Stimulated activated CD4-positive, alpha-beta T cell treated with anti-CD3 and anti-CD28 coated beads, Interleukin-4, amount 100 ng/mL, for 48 hours (primary cell): ENCODE measurements at regions not wholly inside any gene's neighbourhood (a gene's known extent, or its start where the extent isn't known, plus 50 kb on each side); places are given as distances from the start of the nearest gene placed in this dataset.

ENCODE experiments used
- DNase-seq, 2 donors: peaks; one replicate each; pipeline ENCODE4 v3.0.0-alpha.2; 2020; ENCODE audit warnings: low read depth in 2 of 2

DNA sequence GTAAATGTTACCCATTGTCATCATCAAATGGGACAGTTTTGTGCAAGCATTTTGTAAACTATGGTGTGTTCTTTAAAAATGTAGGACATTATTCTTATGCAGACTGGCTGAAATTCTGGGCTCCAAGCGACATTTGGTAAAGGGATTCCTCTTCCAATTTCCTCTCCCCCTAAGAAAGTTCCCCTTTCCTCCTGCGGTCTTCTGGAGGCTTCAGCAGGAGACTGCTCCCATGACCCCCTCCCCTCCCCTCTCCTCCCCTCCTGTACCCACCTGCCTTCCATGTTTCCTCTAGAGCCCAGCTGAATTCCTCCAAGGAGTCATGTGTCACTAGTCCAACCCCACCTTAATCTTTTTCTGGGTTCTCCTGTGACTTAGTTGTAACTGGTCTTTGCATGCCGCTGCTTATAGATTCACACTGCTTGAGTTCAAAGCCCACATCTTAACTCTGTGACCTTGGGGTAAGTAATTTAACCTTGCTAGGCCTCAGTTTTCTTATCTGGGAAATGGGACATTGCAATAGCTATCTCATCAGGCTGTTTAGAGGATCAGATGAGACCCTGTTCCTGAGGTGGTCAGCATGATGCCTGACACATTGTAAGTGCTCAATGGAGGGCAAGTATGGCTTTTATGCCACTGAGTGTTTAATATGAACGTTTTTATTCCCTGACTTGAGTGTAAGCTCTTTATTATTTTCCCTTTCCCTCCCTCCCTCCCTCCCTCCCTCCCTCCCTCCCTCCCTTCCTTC is 69.9 kb upstream of the WDR26 start:
- DNase-seq, result no peak

DNA sequence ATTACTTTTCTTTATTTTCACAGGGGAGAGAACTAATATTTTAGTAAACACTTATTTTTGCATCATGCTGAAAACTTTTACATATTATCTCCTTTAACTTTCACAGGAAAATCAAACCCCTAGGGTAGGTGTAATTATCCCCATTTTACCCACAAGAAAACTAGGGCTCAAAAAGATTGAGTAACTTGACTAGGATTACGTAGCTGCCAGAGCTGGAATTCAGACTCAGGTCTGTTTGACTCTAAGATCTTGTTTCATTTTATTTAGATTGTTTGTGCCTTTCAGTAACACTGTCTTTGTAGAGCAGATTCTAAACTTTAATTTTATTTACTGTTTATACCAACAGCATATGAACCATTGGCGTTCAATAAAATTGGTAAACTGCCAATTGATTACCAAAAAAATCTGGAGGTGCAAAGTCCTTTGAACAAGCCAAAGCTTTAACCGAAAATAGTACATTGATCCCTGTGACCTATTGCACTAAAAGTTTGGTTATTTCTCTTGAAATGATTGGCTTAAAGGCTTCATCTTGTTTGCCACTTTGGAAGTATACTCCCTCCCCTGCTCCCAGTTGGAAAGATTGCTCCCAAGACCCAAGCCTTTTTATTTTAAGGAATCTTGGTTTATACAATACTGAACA is 71.0 kb upstream of the WDR26 start:
- no peak for DNase-seq

DNA sequence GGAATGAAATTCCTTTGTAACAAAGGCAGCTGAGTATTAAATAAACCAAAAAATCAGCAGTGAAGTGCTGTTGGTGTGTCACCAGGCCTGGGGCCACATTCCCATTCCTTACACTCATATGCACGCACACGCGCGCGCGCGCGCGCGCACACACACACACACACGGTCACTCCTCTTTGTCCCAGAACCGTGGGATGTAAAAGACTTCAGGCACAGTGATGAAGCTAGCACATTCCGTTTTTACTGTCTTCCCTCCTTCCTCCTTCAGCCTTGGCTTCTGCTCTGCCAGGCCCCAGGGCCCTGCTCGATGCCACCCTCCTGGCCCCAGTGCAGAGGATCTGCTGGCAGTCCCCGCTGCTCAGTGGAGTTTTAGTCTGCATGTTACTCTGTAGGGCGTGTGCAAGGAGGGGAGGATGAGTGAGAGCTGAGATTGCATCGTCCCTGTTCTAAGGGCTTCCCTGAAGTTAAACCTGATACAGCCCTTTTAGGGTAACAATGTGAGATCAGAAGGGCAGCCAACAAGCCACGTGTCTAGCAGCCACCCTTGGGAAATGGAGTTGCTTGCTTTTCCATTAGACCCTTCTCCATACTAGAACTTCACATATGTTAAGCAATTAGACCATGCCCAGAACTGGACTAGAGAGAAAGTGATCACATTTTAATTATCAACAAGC is 71.7 kb upstream of the WDR26 start:
- DNase-seq, result no peak

DNA sequence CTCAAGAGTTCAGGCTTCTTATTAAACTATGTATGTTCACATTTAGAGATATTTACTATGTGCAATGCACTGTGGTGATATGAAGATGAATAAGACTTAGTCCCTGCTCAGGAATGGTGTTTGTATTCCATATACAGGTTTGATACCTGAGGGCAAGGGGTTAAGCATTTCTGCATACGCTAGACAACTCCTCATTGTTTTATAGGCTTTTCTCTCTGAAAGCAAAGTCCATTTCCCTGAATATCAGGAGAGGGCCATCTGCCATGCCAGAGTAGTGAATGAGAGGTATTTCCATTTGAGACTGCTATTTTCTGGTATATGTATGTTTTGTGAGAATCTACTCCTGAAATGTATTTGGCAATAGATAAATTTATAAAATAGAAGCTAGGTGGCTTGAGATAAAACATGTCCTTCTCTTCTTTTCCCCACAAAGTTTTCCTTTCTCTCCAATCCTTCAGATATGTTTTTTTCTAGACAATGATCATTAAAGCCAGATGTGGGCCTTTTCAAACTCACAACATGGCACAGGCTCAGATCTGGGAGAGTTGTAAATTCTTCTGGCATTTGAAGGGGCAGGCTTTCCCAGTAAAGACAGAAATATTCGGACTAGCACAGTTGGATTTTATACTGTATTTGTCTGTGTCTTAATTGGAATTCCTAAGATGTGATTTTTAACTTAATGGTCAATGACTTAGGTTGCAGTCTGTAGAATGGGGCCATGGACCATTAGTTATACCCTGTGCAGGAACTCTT is 73.3 kb upstream of the WDR26 start:
- no peak for DNase-seq

DNA sequence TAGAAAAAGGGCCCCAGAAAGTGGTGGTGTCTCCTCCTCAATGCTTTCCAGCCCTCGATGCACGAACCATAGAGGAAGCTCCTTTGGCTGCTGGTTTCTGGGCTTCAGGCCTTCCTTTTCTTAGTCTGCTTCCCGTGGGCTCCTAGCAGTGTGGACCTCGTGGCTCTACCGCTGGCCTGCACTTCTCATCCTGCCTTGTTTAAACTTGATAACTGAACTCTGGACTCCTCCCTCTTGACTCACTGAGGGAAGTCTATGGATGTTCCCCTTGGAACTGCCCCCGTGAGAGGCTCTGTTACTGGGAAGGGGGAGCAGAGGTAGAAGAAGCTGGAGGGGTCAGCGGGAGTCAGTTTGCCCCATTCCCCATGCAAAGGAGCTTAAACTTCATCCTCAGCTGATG is 75.3 kb upstream of the WDR26 start:
- DNase-seq, result no peak

DNA sequence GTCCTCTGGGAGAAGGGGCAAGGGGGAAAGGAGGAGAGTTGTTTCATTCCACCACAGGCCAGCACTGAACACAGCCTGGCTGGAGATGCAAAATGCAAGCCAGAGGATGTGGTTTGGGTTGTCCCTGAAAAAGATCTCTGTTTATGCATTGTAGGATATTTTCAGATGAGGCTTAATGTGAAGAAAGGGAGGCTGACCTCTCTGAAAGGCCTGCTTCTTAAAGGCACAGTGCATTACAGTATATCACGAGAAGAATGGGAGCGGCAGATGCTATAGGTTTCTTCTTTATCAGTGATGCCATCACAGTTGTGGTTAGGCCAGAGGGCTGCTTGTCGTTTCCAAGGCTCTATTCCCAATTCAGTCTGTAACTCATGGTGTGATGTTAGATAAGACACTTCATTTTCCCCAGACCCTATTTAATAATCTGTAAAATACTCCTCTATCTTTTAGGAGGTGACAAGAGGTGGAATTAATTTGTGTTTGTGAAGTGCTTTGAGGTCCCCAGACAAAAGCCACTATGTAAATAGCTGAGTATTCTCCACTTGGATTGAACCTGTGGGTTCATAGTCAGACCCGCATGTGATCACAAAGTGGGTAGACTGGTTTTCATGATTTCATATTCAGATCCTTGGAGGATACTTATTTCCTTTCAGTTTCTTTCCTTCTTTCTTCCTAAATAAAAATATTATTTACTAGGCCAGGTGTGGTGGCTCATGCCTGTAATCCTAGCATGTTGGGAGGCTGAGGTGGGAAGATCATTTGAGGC is 76.5 kb upstream of the WDR26 start:
- no peak for DNase-seq

DNA sequence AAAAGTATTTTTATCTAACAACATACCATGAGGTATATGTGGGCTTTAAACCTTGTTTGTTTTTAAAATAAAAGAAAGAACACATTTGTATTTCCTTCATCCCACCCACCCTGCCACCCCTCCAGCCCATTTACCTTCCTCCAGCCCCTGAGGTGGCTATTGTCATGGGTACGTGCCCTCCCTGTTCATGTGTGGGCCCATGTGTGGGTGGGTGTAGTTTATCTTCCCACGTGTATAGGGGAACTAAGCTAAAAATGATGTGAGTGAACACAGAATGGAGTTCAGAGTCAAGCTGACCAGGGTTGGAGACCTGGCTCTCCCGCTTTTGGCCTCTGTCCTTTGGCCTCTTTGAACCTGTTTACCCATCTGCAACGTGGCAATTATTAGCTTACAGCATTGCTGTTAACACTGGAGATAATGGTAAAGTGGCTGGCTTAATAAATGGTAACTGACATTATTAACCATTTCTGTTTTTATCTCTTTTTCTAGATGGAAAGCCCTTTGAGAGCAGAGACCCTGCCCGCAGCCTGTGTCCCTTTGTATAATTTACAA is 78.1 kb upstream of the WDR26 start:
- DNase-seq, result no peak

DNA sequence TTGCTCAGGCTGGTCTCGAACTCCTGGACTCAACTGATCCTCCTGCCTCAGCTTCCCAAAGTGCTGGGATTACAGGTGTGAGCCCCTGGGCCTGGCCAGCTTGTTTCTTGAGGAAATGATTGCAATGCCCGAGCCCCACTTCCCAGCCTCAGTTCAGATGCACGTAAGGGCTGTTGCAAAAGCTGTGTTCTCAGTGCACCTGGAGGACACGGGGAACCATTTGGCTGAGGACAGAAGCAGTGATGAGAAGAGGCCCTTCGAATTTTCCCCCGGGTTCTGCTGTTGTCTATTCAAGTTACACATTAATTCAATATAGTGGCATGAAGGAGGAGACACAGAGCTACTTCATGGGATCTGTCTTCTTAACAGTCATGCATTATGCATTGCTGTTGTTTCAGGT is 78.8 kb upstream of the WDR26 start:
- DNase-seq, result no peak

DNA sequence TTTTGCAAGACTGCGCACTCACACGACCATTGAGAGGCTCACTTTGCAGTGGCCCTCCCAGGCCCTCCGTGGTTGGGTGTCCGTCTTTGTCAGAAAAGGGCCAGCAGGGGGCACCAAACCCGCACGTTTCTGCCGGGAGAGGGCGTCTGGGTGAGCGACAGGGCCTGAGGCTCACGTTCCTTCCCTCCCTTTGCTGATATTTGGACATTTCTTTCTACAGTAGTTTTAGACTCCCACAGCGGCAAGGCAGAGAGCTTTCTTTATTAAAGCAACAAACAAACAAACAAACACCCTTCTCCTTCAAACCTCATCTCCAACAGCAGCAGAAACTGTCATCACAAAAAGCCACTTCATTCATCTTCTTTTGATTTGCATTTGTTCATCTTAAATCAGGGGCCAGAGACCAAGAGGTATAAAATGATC is 79.2 kb upstream of the WDR26 start:
- peak; percentile 85 to 93 for DNase-seq

DNA sequence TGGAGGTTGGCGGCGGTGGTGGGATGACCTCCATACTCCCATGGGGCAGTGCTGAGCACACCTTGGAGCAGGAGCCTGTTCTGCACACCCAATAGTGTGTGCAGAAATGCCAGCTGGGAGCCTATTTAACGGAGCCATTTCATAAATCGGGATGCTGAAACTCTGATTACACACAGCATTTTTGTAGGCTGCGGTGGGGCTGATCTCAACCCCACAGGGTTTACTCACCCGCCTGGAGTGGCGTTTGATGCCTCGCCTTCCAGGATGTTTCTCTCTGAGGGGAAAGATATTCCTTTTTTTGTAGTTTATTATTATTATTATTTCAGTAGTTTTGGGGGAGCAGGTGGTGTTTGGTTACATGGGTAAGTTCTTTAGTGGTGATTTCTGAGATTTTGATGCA is 82.6 kb upstream of the WDR26 start:
- DNase-seq, result no peak

DNA sequence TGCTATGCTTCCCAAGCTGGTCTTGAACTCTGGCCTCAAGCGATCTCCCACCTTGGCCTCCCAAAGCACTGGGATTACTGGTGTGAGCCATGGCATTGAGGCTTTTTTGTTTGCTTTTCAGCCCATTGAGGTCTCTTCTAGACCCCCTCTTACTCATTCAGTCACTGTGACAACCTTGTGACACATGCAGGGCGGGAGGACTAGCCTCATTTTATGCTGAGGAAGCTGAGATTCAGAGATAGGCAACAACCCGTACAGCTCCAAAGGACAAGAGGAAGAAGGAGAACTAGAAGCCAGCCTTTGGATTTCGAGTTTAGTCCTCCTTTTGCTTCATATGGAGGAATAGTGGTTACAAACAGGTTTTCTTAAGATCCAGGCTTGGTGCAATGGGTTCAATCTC is 83.9 kb upstream of the WDR26 start:
- DNase-seq, result no peak

DNA sequence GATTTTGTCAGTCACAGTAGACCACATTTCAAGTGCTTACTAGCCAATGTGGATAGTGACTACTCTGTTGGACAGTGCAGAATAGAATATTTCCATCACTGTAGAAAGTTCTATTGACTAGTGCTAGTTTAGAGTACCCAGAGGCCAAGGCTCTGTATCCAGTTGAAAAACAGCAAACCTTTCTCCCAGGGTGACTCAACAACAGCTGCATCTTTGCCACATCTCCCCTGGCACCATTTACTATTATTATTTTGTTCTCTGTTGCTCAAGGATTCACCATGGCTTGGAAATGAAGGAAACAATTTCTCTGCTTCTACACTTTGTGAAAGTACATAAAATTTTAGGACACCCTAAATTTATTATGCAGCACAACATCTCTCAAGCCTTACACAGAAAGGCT is 85.3 kb upstream of the WDR26 start:
- no peak for DNase-seq

DNA sequence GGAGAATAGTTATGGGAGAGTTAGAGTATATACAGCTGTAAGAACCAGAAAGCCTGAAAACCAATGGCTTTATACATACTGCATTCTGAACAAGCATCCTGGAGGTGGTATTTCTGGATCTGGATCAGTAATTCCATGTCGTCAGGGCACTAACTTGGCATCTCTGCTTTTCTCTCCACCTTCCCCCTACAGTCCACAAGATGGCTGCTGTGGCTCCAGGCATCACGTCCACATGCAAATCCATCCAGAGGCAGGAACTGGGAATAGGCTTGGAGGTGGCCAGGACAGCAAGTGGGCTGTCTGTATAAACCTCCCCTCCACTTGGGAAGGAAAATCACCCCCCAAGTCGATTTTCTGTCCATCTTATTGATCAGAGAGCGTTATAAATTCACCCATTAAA is 86.2 kb upstream of the WDR26 start:
- DNase-seq, result no peak

DNA sequence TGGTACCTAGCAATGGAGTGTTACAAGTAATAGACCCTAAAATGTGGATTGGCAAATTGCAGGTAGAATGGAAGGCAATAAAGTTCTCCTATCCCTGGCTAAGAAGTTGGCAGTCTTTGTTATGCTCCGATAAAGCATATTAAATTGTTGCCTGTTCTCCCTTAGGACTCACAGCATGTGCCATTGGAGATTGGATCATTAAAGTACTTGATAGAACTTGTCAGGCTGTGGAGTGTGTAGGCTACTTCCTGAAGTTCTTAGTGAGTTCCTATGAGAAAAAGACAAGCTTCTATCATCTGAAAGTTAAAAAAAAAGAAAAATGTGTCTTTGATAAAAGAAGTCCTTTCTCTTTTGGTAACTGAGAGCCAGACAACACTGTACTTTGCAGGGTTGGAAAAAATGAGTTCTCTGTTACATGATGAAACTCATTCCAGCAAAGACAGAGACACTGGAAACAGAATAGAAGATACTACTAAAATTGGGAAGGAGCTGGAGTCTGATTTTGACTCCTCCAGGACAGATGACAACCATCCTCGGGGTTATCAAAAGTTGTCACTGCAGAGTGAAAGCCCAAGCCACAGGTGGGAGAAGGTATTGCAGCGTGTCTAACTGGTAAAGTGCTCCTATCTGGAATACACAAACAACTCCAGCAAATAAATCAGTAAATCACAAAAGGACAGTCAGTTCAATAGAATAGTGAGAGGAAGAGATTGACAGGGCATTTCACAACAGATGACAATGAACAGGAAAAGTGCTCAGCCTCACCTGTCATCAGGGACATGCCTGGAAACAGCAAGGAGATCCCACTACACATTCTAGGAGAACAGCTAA is 87.5 kb upstream of the WDR26 start:
- DNase-seq, result no peak

DNA sequence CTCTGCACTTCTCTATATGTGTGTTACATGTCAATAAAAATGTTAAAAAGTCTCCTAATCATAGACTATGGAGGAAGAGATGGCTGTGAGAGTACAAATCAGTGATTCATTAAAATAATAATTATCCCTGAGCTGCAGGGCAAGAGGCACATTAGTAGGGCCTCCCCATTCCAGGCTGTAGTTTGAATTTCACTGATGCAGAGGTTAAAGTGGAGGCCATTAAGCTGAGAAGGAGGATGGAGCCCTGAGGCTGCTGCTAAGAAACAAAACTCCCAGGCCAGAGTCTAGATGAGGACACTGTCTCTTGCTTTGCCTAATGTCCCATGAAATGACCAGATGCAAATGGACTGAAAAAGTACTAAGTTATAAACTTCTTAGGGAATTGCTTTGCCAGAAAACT is 89.1 kb upstream of the WDR26 start:
- no peak for DNase-seq

DNA sequence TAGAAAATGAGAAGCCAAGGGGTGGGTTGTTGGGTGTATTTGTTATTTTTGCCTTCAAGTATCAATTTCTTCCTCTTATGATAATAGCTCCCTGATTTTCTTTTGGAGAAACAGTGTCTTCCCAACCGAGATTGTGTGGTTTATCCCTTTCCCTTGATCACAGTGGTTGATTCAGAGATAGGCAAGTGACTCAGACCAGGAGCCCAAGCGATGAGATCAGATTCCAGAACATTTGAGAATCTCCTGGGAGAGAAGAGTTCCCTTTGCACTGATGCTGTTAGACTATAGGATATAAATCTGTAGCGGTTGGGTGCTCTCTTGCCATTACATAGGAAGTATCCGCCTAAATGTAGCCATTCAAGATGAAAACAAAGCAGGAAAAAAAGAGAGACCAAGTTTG is 90.1 kb upstream of the WDR26 start:
- DNase-seq, result no peak

DNA sequence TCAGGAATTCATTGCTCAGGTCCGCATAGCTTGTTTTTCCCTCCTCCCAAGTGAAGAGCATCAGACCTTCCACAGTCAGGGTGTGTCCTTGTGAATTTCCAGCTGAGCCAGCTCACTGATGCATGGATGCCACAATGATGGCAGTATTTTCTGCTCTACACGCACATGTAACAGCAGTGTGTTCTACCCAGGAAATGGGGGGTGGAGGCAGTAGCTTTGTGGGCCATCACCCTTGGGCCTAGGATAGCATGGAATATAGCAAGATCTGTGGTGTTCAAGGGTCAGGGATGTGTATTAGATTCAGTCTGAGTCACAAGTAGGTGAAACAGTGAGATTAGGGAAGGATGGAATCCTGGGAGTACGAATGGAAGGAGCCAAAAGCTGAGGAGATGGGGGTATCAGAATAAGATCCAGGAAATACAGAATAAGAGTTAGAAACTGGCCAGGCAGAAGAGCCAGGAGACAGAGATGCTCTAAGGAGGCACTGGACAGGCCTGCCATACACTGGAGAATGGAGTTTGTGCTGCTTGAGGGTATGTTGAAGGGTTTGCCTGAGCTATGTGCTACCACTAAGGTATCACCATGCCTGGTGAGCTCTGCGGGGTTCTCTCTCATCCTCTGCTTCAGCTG is 90.6 kb upstream of the CNIH3 start:
- DNase-seq, result no peak

DNA sequence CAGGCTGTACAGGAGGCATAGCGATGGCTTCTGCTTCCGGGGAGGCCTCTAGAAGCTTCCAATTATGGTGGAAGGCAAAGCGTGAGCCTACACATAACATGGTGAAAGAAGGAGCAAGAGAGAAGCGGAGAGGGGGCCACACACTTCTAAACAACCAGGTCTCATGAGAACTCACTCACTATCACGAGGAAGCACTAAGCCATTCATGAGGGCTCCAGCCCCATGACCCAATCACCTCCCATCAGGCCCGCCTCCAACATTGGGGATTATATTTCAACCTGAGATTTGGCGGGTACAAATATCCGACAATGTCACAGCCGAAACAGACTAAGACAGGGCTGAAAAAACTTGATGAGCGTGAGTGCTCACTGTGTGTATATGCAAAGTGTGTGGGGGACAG is 89.3 kb upstream of the CNIH3 start:
- DNase-seq, result no peak

DNA sequence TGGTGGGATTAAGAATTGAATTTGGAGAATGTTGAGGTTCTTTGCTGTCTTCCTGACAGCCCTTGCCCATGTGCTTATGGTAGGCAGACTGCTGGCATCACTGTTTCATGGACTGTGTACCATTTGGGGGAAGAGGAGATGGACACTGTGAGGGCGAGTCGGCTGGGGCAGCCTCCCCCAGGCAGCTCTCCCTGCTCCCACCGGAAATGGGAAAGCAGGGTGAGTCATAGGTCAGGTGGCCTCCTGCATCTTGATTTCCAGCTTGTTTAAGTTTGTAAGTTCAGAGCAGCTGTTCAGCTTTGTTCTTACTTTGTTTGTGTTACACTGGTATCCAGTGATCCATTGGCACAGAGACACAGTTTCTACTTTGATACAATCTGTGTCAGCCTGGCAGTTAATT is 87.2 kb upstream of the CNIH3 start:
- no peak for DNase-seq

DNA sequence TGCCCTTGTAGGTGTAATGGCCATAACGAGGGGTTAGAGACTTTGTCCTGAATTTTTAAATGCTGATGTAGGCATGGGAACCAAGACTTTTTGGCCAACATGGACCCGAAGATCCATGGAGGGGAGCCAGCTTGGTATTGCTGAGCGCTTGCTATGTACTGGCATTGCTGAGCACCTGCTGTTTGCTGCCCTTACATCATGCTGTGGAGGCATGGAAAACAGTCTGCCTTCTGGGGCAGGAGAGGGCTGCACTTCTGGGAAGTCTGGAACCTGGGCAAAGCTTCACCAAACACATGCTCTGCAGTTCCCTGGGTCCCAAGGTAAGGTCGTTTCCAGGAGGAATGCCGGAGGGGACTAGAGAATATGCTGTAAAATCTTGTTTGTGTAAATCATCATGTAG is 86.3 kb upstream of the CNIH3 start:
- no peak for DNase-seq
